ENCODE measurements at regions not wholly inside any gene's neighbourhood (a gene's known extent, or its start where the extent isn't known, plus 50 kb on each side); places are given as distances from the start of the nearest gene placed in this dataset.

GRCh38 chr2:16224298-16225045, 284.1 kb downstream of the MYCN start:
- TF ChIP-seq, protein P1, sequence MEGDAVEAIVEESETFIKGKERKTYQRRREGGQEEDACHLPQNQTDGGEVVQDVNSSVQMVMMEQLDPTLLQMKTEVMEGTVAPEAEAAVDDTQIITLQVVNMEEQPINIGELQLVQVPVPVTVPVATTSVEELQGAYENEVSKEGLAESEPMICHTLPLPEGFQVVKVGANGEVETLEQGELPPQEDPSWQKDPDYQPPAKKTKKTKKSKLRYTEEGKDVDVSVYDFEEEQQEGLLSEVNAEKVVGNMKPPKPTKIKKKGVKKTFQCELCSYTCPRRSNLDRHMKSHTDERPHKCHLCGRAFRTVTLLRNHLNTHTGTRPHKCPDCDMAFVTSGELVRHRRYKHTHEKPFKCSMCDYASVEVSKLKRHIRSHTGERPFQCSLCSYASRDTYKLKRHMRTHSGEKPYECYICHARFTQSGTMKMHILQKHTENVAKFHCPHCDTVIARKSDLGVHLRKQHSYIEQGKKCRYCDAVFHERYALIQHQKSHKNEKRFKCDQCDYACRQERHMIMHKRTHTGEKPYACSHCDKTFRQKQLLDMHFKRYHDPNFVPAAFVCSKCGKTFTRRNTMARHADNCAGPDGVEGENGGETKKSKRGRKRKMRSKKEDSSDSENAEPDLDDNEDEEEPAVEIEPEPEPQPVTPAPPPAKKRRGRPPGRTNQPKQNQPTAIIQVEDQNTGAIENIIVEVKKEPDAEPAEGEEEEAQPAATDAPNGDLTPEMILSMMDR (IDR thresholded peaks at IDR 0.05) = no peak
- no peak for TF ChIP-seq EZH2 (IDR thresholded peaks at IDR 0.05; ENCODE audit: borderline replicate concordance, insufficient read depth, low read depth, low read length, poor library complexity, severe bottlenecking)

Data from B cell (primary cell).